ENCODE measurements at regions not wholly inside any gene's neighbourhood (a gene's known extent, or its start where the extent isn't known, plus 50 kb on each side); places are given as distances from the start of the nearest gene placed in this dataset.

DNA sequence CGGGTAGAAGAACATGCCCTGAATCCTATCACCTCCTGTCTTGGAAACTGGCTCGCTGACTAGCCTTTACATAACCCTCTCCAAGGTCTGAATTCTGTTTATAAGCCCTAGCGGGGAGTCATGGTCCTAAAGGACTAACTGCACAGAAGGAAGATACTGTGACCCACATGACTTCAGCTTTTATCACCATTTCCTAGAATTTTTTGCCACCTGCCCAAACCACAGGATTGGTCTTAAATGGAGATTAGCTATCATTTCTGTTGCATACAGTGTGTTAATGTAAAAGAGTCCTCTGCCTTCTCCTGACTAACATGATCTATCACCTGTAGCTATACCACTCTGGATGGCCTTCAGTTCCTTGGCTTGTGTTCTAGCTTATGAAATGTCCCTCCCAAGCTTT, 319.2 kb downstream of the DUSP6 start:
- 93 to 94% methylated on average over 3 of the region's 3 CpGs for WGBS, 2 donors
- Histone ChIP-seq H3K9me3 (no peaks in the 10 kb centered on the region), H3K36me3 (no peaks in the 10 kb centered on the region), H3K27me3 (no peaks in the 10 kb centered on the region), H3K27ac (no peak overlapping the region), H3K4me3 (no peak overlapping the region), H3K4me1 (no peaks in the 10 kb centered on the region)
- ATAC-seq (ENCODE audit: low FRiP score in 2 of 2) = no peak
- no peak for DNase-seq
- TF ChIP-seq CTCF (IDR thresholded peaks at IDR 0.05) (no peak), POLR2AphosphoS5 (IDR thresholded peaks at IDR 0.05) (no peak), EP300 (IDR thresholded peaks at IDR 0.05) (no peak), POLR2A (IDR thresholded peaks at IDR 0.05) (no peak)

- 95 to 100% methylated on average over 2 of the region's 2 CpGs for WGBS, 2 donors
- Histone ChIP-seq H3K36me3 (no peaks in the 10 kb centered on the region), H3K27ac (no peak overlapping the region), H3K4me1 (no peaks in the 10 kb centered on the region), H3K4me3 (no peak overlapping the region), H3K9me3 (no peaks in the 10 kb centered on the region), H3K27me3 (no peaks in the 10 kb centered on the region)
- TF ChIP-seq POLR2AphosphoS5 (IDR thresholded peaks at IDR 0.05) = no peak
- TF ChIP-seq POLR2A (IDR thresholded peaks at IDR 0.05) = no peak
- TF ChIP-seq EP300 (IDR thresholded peaks at IDR 0.05) = no peak
- no peak for TF ChIP-seq CTCF (IDR thresholded peaks at IDR 0.05)
- DNase-seq = no peak
- ATAC-seq (ENCODE audit: low FRiP score in 2 of 2) = no peak
Observed at GRCh38 chr12:89029961-89030360, 322.3 kb downstream of the DUSP6 start.

- 84 to 88% methylated on average over 4 of the region's 4 CpGs for WGBS, 2 donors
- H3K27me3 ChIP-seq = no peaks in the 10 kb centered on the region
- H3K4me1 ChIP-seq = peaks cover 0 to 5% (median 3%) of the 10 kb centered on the region in 4 donors
- H3K36me3 ChIP-seq = no peaks in the 10 kb centered on the region
- no peak overlapping the region for H3K27ac ChIP-seq
- no peak for TF ChIP-seq POLR2A (IDR thresholded peaks at IDR 0.05)
- no peak for TF ChIP-seq POLR2AphosphoS5 (IDR thresholded peaks at IDR 0.05)
- TF ChIP-seq EP300 (IDR thresholded peaks at IDR 0.05) = no peak
- no peak for TF ChIP-seq CTCF (IDR thresholded peaks at IDR 0.05)
- ATAC-seq (ENCODE audit: low FRiP score in 2 of 2) (no peak), DNase-seq (no peak)
- H3K4me3 ChIP-seq = no peak overlapping the region
- no peaks in the 10 kb centered on the region for H3K9me3 ChIP-seq
Observed at GRCh38 chr12:89024580-89024979, 327.7 kb downstream of the DUSP6 start.

DNA sequence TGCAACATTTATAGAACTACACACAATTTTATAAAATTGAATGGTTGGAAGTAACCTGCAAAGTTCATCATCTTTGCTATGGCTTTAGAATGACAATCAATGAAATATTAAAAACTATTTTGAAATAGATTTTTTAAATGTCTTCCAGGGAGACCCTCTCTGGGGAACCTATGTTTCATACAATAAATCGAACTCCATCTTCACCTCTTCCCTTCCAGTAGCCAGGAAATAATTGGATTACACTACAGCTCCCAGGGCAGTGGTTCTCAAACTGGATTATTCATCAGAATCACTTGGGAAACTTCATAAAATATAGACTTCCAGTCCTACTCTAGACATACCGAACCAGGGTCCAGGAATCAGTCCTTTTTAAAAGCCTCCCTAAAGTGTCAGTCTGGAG, 328.4 kb downstream of the DUSP6 start:
- Histone ChIP-seq H3K36me3 (no peaks in the 10 kb centered on the region), H3K27me3 (no peaks in the 10 kb centered on the region), H3K4me3 (no peak overlapping the region), H3K4me1 (peaks cover 4 to 10% (median 7%) of the 10 kb centered on the region in 4 donors), H3K27ac (no peak overlapping the region), H3K9me3 (no peaks in the 10 kb centered on the region)
- DNase-seq (no peak), ATAC-seq (ENCODE audit: low FRiP score in 2 of 2) (no peak)
- WGBS, 2 donors = 90% methylated on average over 2 of the region's 2 CpGs
- TF ChIP-seq POLR2AphosphoS5 (IDR thresholded peaks at IDR 0.05) (no peak), EP300 (IDR thresholded peaks at IDR 0.05) (no peak), POLR2A (IDR thresholded peaks at IDR 0.05) (no peak), CTCF (IDR thresholded peaks at IDR 0.05) (no peak)

- no peak for TF ChIP-seq EP300 (IDR thresholded peaks at IDR 0.05)
- no peak for ATAC-seq (ENCODE audit: low FRiP score in 2 of 2)
- 96 to 98% methylated on average over 6 of the region's 6 CpGs for WGBS, 2 donors
Observed at GRCh38 chr12:89020689-89021088, 331.6 kb downstream of the DUSP6 start.

More at GRCh38 chr12:89020689-89021088, 331.6 kb downstream of the DUSP6 start:
- Histone ChIP-seq H3K27ac (no peak overlapping the region), H3K36me3 (no peaks in the 10 kb centered on the region), H3K4me1 (peaks cover 5 to 16% (median 11%) of the 10 kb centered on the region in 4 donors), H3K9me3 (no peaks in the 10 kb centered on the region), H3K27me3 (no peaks in the 10 kb centered on the region), H3K4me3 (no peak overlapping the region)
- DNase-seq = no peak
